Stomach (tissue), 4 donors: ENCODE measurements at regions not wholly inside any gene's neighbourhood (a gene's known extent, or its start where the extent isn't known, plus 50 kb on each side); places are given as distances from the start of the nearest gene placed in this dataset.

ENCODE experiments used
- EP300 ChIP-seq: sonication (generic); formaldehyde crosslinking; IDR thresholded peaks from one replicate; pipeline ENCODE4 v1.6.1; 2017; ENCODE audit warnings: antibody characterized with exemption
- POLR2AphosphoS5 ChIP-seq, 3 donors: sonication (generic); formaldehyde crosslinking; IDR thresholded peaks; one replicate each; pipeline ENCODE4 v1.6.1; 2016; ENCODE audit warnings: antibody characterized with exemption in 3 of 3
- TF ChIP-seq, protein P1 (sequence below), 7 experiments: fragments of 450-650 bp in 4 of 7; fragments of 200-600 bp in 3 of 7; sonication (generic) in 3 of 7; IDR thresholded peaks; one replicate each; pipeline ENCODE4 v1.5.1; 2016 to 2019; ENCODE audit warnings: antibody characterized with exemption in 7 of 7, control low read depth in 2 of 7, mild to moderate bottlenecking in 1 of 7

DNA sequence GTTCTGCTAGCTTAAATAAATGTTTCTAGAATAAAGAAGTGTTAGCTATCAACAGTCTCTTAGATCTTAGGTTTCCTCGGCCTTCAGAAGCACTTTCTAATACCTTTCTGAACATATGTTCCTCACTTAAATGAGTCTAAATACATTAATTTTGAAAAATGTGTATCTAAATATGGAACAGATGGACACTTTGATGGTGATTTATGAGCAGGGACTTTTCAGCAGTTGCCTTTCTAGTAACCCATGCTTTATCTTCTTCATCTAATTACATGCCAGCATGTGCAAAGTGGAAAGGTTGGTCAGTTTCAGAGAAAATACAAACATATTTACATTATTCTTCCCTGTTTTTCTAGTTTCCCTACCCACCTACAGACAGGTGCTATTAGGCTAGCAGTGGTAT is 797.0 kb upstream of the CHAC2 start:
- TF ChIP-seq, protein P1, sequence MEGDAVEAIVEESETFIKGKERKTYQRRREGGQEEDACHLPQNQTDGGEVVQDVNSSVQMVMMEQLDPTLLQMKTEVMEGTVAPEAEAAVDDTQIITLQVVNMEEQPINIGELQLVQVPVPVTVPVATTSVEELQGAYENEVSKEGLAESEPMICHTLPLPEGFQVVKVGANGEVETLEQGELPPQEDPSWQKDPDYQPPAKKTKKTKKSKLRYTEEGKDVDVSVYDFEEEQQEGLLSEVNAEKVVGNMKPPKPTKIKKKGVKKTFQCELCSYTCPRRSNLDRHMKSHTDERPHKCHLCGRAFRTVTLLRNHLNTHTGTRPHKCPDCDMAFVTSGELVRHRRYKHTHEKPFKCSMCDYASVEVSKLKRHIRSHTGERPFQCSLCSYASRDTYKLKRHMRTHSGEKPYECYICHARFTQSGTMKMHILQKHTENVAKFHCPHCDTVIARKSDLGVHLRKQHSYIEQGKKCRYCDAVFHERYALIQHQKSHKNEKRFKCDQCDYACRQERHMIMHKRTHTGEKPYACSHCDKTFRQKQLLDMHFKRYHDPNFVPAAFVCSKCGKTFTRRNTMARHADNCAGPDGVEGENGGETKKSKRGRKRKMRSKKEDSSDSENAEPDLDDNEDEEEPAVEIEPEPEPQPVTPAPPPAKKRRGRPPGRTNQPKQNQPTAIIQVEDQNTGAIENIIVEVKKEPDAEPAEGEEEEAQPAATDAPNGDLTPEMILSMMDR (IDR thresholded peaks at IDR 0.05): no peak
- TF ChIP-seq EP300 (no peak), POLR2AphosphoS5 (IDR thresholded peaks at IDR 0.05) (no peak)
